ENCODE measurements at regions not wholly inside any gene's neighbourhood (a gene's known extent, or its start where the extent isn't known, plus 50 kb on each side); places are given as distances from the start of the nearest gene placed in this dataset.

DNA sequence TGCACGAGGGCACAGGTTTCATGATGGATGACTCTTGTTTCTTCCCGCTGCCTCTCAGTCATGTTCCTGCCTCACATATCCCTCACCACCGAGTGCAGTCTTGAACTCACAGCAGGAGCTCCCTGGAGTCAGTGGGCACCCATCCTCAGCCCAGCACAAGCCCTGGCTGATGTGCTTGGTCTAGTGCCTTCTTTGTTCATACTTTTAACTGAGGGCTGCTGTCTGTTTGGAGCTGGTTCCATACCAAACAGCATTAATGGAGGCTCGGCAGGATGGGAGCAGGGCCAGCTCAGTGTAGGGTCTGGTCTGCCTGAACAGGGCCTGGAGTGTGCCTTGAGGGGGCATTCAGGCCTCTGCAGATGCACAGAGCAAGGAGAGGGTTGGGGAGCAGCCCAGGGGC, 54.5 kb upstream of the GLI2 start:
- no peak overlapping the region for H3K4me2 ChIP-seq (ENCODE audit: low read length)
- H3K27me3 ChIP-seq (ENCODE audit: insufficient read depth, low read length), result no peaks in the 10 kb centered on the region
- peak overlapping the region; percentile 9 for H3K4me3 ChIP-seq (ENCODE audit: low read depth, low read length)
- no peaks in the 10 kb centered on the region for H3K9me3 ChIP-seq (ENCODE audit: insufficient read depth, low read depth, low read length)
- no peaks in the 10 kb centered on the region for H3K79me1 ChIP-seq (ENCODE audit: low read length)
- H4K12ac ChIP-seq (ENCODE audit: low read depth, low read length), result no peak overlapping the region
- no peak overlapping the region for H4K8ac ChIP-seq (ENCODE audit: low read depth, low read length)
- no peaks in the 10 kb centered on the region for H3K4me1 ChIP-seq (ENCODE audit: control insufficient read depth in 1 of 2, insufficient read depth in 2 of 2, low read length in 2 of 2)
- H4K91ac ChIP-seq (ENCODE audit: low read depth, low read length), result no peak overlapping the region
- no peak overlapping the region for H3K14ac ChIP-seq (ENCODE audit: low read length)
- H2BK120ac ChIP-seq (ENCODE audit: insufficient read depth, low read length, poor library complexity), result no peak overlapping the region
- no peaks in the 10 kb centered on the region for H3K36me3 ChIP-seq (ENCODE audit: control insufficient read depth in 1 of 2, insufficient read depth in 2 of 2, low read length in 2 of 2)
- no peak overlapping the region for H3K4ac ChIP-seq (ENCODE audit: low read depth, low read length)
- no CpG with 5 or more reads among the region's 4 CpGs for WGBS (ENCODE audit: extremely low coverage, insufficient coverage, insufficient read length)
- H3K79me2 ChIP-seq (ENCODE audit: control insufficient read depth, insufficient read depth, low read length, poor library complexity), result no peaks in the 10 kb centered on the region
- H3K23ac ChIP-seq (ENCODE audit: low read length), result no peak overlapping the region
- no peak overlapping the region for H2AFZ ChIP-seq (ENCODE audit: insufficient read depth, low read length, poor library complexity)
- no peak overlapping the region for H2BK5ac ChIP-seq (ENCODE audit: low read depth, low read length, poor library complexity)
- no peak overlapping the region for H3K18ac ChIP-seq (ENCODE audit: low read length)
- H2AK5ac ChIP-seq (ENCODE audit: low read length), result no peak overlapping the region
- DNase-seq, result no peak
- no peak overlapping the region for H2BK12ac ChIP-seq (ENCODE audit: low read length)
- no peak overlapping the region for H3K27ac ChIP-seq (ENCODE audit: low read depth, low read length)
- H3K9ac ChIP-seq (ENCODE audit: low read length), result no peak overlapping the region

DNA sequence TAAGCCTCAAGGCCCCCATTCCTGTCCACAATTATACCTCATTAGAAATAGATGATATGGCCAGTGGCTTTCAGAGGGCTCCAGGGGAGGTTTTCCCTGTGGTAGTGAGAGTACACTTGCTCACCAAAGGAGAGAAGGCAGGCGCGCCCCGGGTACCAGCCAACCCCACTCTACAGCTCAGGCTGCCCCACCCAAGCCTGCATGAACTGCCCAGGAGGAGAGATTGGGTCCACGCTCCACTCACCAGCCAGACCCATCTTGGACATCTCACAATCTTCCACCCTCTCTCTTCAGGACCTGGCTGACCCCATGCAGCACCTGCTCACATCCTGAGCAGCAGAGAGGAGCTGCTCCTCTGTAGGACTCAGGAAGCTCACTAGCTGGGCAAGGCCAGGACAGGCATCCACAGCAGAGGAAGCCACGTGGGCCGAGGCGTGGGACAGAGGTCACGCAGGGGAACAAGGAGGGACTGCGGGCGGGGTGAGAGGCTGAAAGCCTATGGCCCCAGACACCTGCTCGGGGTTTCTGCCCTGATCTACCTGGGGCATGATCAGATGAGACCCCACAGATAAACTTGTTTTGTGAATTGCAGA, 53.9 kb upstream of the GLI2 start:
- H3K9ac ChIP-seq (ENCODE audit: low read length), result no peak overlapping the region
- H3K23ac ChIP-seq (ENCODE audit: low read length), result no peak overlapping the region
- H2AK5ac ChIP-seq (ENCODE audit: low read length), result no peak overlapping the region
- H2AFZ ChIP-seq (ENCODE audit: insufficient read depth, low read length, poor library complexity), result no peak overlapping the region
- no peak overlapping the region for H3K4me3 ChIP-seq (ENCODE audit: low read depth, low read length)
- no peaks in the 10 kb centered on the region for H3K36me3 ChIP-seq (ENCODE audit: control insufficient read depth in 1 of 2, insufficient read depth in 2 of 2, low read length in 2 of 2)
- no peaks in the 10 kb centered on the region for H3K79me2 ChIP-seq (ENCODE audit: control insufficient read depth, insufficient read depth, low read length, poor library complexity)
- H2BK120ac ChIP-seq (ENCODE audit: insufficient read depth, low read length, poor library complexity), result no peak overlapping the region
- H3K27ac ChIP-seq (ENCODE audit: low read depth, low read length), result no peak overlapping the region
- no peaks in the 10 kb centered on the region for H3K4me1 ChIP-seq (ENCODE audit: control insufficient read depth in 1 of 2, insufficient read depth in 2 of 2, low read length in 2 of 2)
- H3K18ac ChIP-seq (ENCODE audit: low read length), result no peak overlapping the region
- no CpG with 5 or more reads among the region's 11 CpGs for WGBS (ENCODE audit: extremely low coverage, insufficient coverage, insufficient read length)
- no peak overlapping the region for H4K12ac ChIP-seq (ENCODE audit: low read depth, low read length)
- no peaks in the 10 kb centered on the region for H3K9me3 ChIP-seq (ENCODE audit: insufficient read depth, low read depth, low read length)
- H3K14ac ChIP-seq (ENCODE audit: low read length), result no peak overlapping the region
- no peak overlapping the region for H4K91ac ChIP-seq (ENCODE audit: low read depth, low read length)
- H2BK12ac ChIP-seq (ENCODE audit: low read length), result no peak overlapping the region
- H4K8ac ChIP-seq (ENCODE audit: low read depth, low read length), result no peak overlapping the region
- H3K79me1 ChIP-seq (ENCODE audit: low read length), result no peaks in the 10 kb centered on the region
- H3K4me2 ChIP-seq (ENCODE audit: low read length), result no peak overlapping the region
- no peak overlapping the region for H2BK5ac ChIP-seq (ENCODE audit: low read depth, low read length, poor library complexity)
- no peaks in the 10 kb centered on the region for H3K27me3 ChIP-seq (ENCODE audit: insufficient read depth, low read length)
- no peak overlapping the region for H3K4ac ChIP-seq (ENCODE audit: low read depth, low read length)
- DNase-seq, result no peak

- Histone ChIP-seq H2BK12ac (ENCODE audit: low read length) (no peak overlapping the region), H3K4me2 (ENCODE audit: low read length) (no peak overlapping the region), H2BK120ac (ENCODE audit: insufficient read depth, low read length, poor library complexity) (no peak overlapping the region), H3K36me3 (ENCODE audit: control insufficient read depth in 1 of 2, insufficient read depth in 2 of 2, low read length in 2 of 2) (no peaks in the 10 kb centered on the region), H4K91ac (ENCODE audit: low read depth, low read length) (no peak overlapping the region), H4K12ac (ENCODE audit: low read depth, low read length) (no peak overlapping the region), H3K4ac (ENCODE audit: low read depth, low read length) (no peak overlapping the region), H3K27ac (ENCODE audit: low read depth, low read length) (no peak overlapping the region), H3K9ac (ENCODE audit: low read length) (no peak overlapping the region), H3K23ac (ENCODE audit: low read length) (no peak overlapping the region), H2AK5ac (ENCODE audit: low read length) (no peak overlapping the region), H2AFZ (ENCODE audit: insufficient read depth, low read length, poor library complexity) (no peak overlapping the region), H3K27me3 (ENCODE audit: insufficient read depth, low read length) (no peaks in the 10 kb centered on the region), H3K79me2 (ENCODE audit: control insufficient read depth, insufficient read depth, low read length, poor library complexity) (no peaks in the 10 kb centered on the region), H3K79me1 (ENCODE audit: low read length) (no peaks in the 10 kb centered on the region), H3K18ac (ENCODE audit: low read length) (no peak overlapping the region), H3K9me3 (ENCODE audit: insufficient read depth, low read depth, low read length) (no peaks in the 10 kb centered on the region), H3K4me1 (ENCODE audit: control insufficient read depth in 1 of 2, insufficient read depth in 2 of 2, low read length in 2 of 2) (no peaks in the 10 kb centered on the region), H3K4me3 (ENCODE audit: low read depth, low read length) (no peak overlapping the region), H3K14ac (ENCODE audit: low read length) (no peak overlapping the region), H4K8ac (ENCODE audit: low read depth, low read length) (no peak overlapping the region), H2BK5ac (ENCODE audit: low read depth, low read length, poor library complexity) (no peak overlapping the region)
- DNase-seq, result no peak
- no CpG with 5 or more reads among the region's 12 CpGs for WGBS (ENCODE audit: extremely low coverage, insufficient coverage, insufficient read length)
Measured at GRCh38 chr2:120682654-120683053, 53.0 kb upstream of the GLI2 start.

- no peak overlapping the region for H2BK5ac ChIP-seq (ENCODE audit: low read depth, low read length, poor library complexity)
- H3K9ac ChIP-seq (ENCODE audit: low read length), result no peak overlapping the region
- H3K27me3 ChIP-seq (ENCODE audit: insufficient read depth, low read length), result no peaks in the 10 kb centered on the region
Measured at GRCh38 chr2:120683081-120683480, 52.6 kb upstream of the GLI2 start.

More at GRCh38 chr2:120683081-120683480, 52.6 kb upstream of the GLI2 start:
- H4K91ac ChIP-seq (ENCODE audit: low read depth, low read length), result no peak overlapping the region
- H3K9me3 ChIP-seq (ENCODE audit: insufficient read depth, low read depth, low read length), result no peaks in the 10 kb centered on the region
- no peak overlapping the region for H2AK5ac ChIP-seq (ENCODE audit: low read length)
- no peak overlapping the region for H3K4ac ChIP-seq (ENCODE audit: low read depth, low read length)
- H3K27ac ChIP-seq (ENCODE audit: low read depth, low read length), result no peak overlapping the region
- no peaks in the 10 kb centered on the region for H3K79me2 ChIP-seq (ENCODE audit: control insufficient read depth, insufficient read depth, low read length, poor library complexity)
- no peaks in the 10 kb centered on the region for H3K36me3 ChIP-seq (ENCODE audit: control insufficient read depth in 1 of 2, insufficient read depth in 2 of 2, low read length in 2 of 2)
- H3K23ac ChIP-seq (ENCODE audit: low read length), result no peak overlapping the region
- H2BK120ac ChIP-seq (ENCODE audit: insufficient read depth, low read length, poor library complexity), result no peak overlapping the region
- no peak overlapping the region for H2BK12ac ChIP-seq (ENCODE audit: low read length)
- H3K4me2 ChIP-seq (ENCODE audit: low read length), result no peak overlapping the region
- no peak overlapping the region for H4K8ac ChIP-seq (ENCODE audit: low read depth, low read length)
- H3K79me1 ChIP-seq (ENCODE audit: low read length), result no peaks in the 10 kb centered on the region
- H3K4me3 ChIP-seq (ENCODE audit: low read depth, low read length), result no peak overlapping the region
- H3K18ac ChIP-seq (ENCODE audit: low read length), result no peak overlapping the region
- no peak overlapping the region for H3K14ac ChIP-seq (ENCODE audit: low read length)
- H3K4me1 ChIP-seq (ENCODE audit: control insufficient read depth in 1 of 2, insufficient read depth in 2 of 2, low read length in 2 of 2), result no peaks in the 10 kb centered on the region
- H2AFZ ChIP-seq (ENCODE audit: insufficient read depth, low read length, poor library complexity), result no peak overlapping the region
- no peak for DNase-seq
- no peak overlapping the region for H4K12ac ChIP-seq (ENCODE audit: low read depth, low read length)
- no CpG with 5 or more reads among the region's 6 CpGs for WGBS (ENCODE audit: extremely low coverage, insufficient coverage, insufficient read length)

Data from trophoblast cell (in vitro differentiated cells and primary cell).